EL (cell line): ENCODE measurements at regions not wholly inside any gene's neighbourhood (a gene's known extent, or its start where the extent isn't known, plus 50 kb on each side); places are given as distances from the start of the nearest gene placed in this dataset.

Experiments
- DNase-seq: peaks from one replicate; pipeline ENCODE4 v3.0.0-alpha.2; 2016

DNA sequence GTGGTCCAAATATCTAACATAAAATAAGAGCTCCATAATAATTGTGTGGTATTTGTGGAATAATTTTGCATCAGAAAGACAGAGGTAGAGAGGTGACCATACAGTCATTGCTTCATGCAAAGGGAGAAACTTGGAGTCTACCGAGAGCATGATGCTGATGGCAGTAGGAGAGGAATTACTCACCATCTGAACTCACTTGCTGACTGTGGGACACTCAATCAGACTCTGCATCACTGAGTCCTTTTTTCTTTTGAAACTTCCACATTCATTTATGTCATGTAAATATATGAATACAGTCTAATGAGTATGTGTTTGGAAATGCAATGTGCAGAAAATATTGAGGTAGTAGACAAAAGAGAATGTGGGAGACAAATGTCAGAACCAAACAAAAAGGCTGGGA lies 933.8 kb downstream of the REEP3 start:
- no peak for DNase-seq

DNA sequence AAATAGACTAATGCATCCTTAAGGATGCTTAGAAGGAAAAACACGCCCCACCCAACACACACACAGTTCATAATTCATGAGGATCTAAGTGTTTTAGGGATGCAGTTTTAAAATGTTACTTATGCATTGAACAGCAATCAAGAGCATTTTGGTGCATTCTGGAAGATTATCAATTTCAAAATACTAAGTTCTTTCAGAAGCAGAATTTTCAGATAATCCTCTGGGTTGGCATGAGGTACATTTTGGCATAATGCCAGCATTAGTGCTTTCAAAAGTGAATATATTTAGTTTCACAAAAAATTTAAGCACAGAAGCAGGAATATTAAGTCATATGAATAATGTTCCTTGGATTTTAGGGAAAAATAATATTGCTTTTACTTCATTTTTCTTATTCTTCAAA lies 937.1 kb downstream of the REEP3 start:
- DNase-seq: no peak

DNA sequence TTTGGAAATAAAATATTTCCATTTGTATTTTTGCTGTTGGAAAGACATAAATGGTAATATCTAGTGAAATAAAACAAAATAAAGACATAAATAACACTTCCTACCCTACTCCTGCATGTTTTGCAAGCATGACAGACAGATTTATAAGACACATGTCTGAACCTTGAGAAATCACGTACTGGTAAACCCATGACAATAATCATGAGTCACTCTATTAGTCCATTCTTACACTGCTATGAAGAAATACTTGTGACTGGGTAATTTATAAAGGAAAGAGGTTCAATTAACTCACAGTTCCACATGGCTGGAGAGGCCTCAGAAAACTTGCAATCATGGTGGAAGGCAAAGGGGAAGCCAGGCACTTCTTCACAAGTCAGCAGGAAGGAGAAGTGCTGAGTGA lies 942.2 kb downstream of the REEP3 start:
- DNase-seq: no peak

DNA sequence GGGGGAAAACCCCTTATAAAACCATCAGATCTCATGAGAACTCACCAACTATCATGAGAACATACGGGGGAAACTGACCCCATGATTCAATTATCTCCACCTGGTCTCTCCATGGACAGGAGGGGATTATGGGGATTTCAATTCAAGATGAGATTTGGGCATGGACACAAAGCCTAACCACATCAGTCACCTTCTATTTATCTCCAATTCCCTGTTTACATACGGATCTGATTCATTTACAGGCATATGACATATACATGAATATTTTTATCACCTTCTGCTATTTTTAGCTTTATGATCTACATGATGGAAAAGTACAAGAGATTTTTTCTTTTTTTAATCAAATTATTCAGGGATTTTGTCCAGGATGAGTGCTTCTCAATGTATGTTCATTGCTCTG lies 944.5 kb downstream of the REEP3 start:
- no peak for DNase-seq

DNA sequence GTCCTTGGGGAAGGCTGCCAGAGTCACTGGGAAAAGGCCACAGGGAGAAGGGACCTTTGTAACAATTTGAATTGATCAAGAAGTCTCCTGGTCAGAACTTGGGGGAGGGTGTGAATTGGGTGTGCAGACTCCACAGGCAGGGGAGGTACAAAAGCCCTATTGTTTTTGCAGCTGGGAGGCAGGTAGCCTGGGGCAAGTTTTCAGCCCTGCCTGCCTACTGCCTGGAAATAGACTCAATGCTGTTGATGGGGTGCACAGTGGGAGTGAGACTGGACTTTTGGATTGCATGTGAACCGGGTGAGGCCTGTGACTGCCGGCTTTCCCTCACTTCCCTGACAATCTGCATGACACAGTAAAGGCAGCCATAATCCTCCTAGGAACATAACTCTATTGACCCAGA lies 947.0 kb downstream of the REEP3 start:
- DNase-seq: no peak

DNA sequence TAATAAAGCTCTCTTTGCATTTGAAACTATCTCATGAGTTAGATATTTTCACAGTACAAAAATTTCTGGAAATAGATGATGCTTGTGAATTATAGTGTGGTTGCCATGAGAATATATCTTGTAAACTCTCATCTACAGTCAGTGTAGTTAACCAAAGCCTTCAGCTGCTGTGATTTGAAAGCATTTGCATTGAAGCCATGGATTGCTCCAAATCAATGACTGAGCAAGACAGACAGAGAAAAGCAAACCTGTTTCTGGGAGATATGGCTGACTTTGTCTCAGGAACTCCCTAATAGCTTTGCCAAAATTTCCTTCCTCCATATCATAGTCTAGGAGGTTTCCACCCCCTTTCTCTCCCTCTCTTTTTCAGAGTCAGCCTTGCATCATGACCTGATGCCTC lies 955.3 kb downstream of the REEP3 start:
- DNase-seq: no peak

DNA sequence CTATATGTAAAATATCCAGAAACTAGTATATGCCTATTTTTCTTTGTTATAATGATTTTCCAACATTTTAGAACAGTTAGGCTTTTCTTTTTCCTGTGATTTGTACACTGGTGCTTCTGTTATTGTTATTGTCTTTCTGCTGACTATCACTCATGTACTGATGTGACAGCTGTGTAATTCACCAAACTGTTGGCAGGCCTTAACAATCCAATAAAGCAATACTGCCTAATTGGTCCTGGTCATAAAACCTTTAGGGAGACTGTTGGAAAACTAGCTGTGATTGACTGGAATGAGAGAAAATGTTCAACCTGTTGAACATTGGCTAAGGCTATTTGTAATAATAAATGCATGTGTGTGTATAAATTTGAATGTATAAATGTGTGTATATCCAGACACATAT lies 956.6 kb downstream of the REEP3 start:
- DNase-seq: no peak

DNA sequence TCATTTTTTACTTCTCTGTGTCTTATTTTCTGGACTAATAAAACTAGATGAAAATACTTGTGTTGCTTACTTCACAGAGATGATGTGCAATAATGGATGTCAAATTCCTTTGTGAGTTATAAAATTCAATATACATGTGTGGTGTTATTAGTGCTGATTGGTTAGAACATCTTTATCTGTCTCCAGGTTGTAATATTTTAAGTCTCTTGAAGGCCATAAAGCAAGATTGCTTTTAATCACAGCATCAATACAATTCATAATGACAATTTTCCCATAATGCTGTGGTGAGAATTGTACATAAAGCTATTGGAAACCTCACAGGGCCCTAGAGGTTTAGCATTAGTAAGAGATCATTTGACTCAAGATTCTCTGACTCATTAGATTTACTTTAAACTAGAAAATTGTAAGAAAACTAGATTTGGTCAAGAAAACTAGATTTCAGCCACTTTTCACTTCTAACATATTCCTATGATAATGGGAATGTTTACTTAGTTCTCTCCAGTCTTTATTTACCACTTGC lies 963.7 kb downstream of the REEP3 start:
- no peak for DNase-seq

DNA sequence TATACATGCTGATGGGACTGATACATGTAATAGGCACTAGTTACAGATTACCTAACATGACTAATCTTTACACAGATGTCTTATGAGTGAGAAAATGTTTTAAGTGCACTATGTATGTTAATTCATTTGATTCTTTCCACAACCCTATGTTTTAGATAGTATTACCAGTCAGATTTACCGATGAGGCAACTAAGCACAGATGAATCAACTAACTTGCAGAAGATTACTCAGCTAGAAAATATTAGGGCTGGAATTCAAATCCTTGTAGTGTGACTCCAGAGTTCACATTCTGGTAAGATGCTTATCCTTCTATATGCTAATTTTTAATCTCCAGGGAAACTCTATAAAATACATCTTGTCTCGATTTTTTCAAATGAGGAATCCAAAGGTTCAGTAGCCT lies 964.9 kb downstream of the REEP3 start:
- DNase-seq: peak; percentile 45

DNA sequence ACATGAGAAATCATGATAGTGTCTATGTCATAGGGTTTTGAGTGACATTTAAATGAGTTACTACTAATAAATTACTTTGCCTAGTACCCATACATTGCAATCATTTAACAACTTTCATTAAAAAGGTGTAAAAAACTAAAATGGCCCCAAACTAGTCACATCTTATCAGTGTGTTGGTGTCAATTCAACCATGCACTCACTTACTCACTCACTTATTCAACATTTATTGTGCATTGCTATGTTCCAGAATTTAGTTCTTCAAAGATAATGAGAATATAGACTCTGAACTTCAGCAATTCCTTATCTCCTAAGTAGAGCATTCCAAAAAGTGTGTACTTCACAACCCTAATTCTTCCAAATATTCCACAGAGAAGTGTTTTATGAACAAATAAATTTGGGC lies 965.7 kb downstream of the REEP3 start:
- DNase-seq: no peak

DNA sequence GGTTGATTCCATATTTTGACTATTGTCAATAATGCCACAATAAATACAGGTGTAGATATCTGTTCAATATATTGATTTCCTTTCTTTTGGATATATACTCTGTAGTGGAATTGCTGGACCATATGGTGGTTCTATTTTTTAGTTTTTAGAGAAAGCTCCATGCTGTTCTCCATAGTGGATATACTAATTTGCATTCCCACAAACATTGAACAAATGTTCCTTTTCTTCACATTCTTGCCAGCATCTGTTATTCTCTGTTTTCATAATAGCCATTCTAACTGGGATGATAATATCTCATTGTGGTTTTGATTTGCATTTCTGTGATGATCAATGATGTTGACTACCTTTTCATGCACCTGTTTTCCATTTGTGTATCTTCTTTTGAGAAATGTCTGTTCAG lies 973.7 kb downstream of the REEP3 start:
- no peak for DNase-seq

DNA sequence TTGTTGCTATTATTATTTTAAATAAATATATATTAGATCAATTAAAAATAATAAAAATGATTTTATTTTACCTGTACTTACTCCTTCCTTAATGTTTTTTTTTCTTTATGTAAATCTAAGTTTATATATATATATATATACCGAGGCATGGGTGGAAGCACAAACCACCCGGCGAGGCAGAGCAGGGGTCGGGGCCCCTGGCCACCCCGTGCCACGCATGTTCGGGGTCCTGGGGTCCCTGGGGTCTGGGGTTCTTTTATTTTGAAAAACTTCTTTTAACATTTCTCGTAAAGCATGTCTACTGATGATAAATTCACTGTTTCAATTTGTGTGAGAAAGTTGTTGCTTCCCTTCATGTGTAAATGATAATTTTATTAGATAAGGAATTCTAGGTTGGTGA lies 976.1 kb downstream of the REEP3 start:
- no peak for DNase-seq

DNA sequence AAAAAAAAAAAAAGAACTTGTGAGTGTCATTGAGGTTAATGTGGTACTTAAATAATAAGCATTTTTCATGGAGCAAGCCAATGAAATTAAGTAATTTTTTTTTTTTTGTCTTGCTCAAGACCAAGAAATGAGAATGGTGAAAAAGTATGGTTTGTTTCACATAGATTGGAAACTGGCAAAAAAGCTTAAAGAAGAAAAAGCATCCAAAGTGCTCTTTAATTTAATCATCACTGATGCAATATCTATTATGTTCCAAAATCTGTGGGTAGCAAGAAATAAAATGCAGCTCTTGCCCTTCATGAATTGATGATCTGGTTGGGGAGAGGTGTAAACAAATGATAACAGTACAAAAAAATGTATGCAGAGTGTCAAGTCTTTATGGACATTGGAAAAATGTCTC lies 980.6 kb downstream of the REEP3 start:
- DNase-seq: no peak

DNA sequence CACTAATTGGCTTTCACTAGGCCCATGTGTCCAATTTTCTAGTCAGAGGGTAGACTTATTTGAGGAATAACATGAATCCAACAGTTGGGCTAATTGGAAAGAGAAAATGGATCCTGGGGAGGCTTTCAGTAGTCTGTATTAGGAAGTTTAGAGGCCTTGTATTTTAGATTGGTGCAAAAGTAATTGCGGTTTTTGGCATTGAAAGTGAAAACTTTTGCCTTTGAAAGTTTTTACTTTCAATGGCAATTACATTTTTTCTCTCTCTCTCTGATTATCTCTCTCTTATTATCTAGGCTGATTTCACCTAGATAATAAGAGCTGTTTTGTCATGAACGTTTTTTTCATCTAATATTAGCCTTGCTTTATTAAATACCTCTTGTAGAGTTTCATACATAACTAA lies 981.7 kb downstream of the REEP3 start:
- DNase-seq: no peak

DNA sequence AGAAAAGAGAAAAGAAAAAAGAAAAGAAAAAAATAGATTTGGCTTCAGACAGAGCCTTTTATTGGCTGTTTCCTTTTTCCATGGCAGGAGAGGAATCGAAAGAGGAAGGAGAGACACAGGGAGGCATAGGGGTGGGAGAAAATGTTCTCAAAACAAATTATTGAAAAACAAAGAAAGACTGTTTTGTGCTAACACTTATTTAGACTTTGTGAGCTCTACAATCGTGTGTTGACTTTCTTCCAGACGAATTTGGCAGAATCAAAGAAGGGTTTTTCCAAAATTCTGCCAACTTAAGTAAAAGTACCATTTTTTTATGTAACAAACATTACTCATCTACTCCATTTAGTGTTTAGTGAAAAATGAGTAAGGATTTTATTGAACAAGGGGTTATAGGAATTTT lies 982.2 kb downstream of the REEP3 start:
- no peak for DNase-seq

DNA sequence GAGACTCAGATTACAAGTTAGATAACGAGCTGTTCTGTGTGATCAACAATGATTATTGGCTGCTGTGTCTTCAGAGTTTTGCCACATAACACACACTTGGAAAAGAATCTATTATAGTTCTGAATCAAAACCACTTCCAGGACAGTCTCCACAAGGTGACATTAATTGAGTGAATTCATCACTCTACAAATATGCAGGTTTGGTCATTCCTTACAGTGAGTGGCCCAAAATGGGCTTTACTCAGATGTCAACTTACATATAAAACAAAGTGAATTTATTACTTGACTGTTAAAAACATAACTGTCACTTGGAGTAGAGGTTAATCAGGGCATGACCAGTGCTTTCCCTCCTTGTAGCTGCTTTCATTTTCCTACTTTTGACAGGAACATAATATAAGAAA lies 984.3 kb downstream of the REEP3 start:
- no peak for DNase-seq

DNA sequence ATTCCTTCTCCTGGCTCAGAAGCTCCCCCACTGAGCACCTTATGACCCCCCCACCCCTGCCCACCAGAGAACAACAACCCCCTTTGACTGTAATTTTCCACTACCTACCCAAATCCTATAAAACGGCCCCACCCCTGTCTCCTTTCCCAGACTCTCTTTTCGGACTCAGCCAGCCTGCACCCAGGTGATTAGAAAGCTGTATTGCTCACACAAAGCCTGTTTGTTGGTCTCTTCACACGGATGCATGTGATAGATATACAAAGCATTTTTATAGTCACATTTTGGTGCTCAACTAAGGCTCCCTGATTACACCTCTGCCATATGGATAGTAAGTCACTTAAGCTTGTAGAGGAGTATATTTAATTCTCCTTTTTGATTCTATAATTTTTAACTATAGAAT lies 985.8 kb downstream of the REEP3 start:
- DNase-seq: no peak

DNA sequence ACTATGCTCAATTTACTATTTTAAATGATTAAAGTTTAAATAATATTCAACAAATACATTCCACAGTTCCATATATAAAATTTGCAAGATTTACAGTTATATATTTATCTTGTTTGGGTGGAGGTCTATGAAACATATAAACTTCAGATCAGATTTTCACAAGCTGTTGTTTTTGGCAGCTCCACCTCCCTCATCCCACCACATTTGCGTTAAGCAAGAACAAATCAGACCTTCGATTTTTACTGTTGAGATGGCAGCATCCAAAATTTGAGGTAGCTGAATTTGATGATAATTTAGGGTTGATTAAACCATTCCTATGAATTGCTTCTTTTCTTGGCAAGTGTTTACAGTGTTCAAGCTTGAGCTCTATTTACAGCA lies 986.4 kb downstream of the REEP3 start:
- DNase-seq: no peak

DNA sequence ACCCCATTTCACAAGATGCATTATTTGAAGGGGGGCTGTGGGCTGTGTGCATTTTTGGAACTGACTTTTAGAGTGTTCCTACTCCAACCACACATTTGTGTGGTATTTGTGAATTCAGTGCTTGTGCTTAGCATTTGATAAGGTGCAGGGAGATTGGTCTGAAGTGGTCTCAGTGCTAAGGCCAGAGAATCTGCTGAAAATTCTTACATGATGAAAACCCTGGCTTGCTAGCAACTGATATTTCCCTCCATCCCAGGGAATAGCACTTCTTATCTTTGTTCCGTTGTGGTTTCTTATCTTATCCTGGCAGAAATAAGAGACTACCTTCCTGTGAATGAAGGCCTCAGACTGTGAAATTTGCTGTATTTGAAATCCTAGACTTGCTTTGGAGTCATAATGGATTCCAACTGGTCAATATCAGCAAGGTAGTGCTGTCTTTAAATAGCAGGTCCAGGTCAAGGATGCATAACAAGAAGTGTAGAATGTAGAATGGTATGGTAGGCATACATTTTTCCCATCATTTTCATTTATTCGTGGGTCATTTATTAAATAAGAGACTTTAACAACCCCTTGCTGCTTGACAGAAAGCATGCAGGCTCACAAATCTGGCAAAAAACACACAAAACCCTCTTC lies 986.9 kb downstream of the REEP3 start:
- no peak for DNase-seq

DNA sequence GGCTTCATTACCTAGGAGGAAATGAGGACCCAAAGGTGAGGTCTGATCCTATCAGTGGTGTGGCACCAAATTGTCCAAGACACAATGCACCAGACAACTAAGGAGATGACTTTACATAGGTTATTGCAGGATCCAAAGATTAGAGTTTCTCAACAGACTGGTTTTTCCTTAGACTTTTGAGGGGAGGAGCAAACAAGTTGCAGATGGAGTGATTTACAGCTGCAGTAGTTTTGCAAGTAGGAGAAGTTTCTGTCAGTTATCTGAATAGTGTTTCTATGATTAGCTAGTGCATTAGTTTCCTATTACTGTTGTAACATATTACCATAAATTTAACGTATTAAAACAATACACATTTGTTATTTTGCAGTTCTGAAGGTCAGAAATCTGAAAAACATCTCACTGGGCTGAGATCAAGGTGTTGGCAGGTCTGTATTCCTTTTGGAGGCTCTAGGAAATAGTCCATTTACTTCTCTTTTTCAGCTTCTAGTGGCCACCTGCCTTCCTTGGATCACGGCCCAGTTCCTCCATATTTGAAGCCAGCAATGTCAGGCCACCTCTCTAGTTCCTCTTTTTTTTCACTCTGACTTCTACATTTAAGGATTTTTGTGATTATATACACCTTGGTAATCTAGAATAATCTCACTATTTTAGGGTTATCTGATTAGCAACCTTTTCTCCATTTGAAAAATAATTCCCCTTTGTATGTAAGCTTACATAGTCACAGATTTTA lies 994.9 kb downstream of the REEP3 start:
- DNase-seq: no peak

DNA sequence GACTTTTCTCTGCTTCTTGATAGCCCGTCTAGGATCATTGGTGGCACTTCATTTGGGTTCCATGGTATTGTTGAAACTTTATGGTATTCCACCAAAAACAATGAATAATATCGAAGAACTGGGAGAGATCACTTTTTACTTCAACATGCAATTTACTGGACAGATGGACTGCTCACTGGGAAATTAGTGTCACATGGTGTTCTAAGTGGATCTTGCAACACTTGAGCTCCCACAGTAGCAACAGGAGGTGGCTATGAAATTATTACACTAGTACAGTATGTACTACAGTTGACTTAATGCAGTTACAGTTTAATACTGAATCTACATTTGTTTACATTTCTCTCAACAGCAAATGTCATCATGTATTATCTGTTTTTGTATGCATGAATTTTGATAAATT lies 997.3 kb downstream of the REEP3 start:
- DNase-seq: no peak

DNA sequence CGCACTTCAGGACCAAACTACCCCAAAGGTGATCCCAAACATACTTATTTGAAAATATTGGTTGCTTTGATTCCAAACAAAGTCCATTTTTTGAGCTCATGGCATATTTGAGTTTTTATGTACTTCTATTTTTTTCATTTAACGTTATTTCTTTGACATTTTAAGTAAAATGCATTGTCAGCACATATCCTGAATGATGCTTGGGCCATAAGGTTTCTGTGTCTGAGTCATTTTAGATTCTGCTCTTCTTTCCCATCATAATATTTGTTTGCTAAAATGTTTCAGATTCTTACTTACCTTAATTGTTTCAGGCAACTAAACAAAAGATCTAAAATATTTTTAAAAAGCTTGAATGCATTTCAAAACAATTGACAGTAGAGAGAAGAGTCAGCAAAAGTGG lies 998.2 kb downstream of the REEP3 start:
- no peak for DNase-seq

DNA sequence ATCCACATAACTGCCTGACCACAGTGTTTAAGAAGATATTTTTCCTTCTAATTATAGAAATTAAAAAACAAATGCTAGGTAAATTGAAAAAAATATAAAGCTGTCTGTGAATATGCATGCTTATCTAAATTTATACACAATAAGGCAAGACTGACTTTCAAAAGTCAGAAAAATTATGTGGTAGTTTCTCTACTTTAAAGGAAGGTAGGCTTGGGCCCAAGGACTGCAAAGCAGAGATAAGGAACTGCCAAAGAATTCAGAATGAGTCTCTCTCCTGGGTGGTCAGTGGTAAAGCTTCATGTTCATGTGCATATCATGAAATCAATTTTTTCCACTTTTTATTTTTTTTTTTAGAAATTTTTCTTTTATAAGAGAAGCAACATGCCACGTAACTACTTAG lies 998.6 kb downstream of the REEP3 start:
- DNase-seq: no peak

DNA sequence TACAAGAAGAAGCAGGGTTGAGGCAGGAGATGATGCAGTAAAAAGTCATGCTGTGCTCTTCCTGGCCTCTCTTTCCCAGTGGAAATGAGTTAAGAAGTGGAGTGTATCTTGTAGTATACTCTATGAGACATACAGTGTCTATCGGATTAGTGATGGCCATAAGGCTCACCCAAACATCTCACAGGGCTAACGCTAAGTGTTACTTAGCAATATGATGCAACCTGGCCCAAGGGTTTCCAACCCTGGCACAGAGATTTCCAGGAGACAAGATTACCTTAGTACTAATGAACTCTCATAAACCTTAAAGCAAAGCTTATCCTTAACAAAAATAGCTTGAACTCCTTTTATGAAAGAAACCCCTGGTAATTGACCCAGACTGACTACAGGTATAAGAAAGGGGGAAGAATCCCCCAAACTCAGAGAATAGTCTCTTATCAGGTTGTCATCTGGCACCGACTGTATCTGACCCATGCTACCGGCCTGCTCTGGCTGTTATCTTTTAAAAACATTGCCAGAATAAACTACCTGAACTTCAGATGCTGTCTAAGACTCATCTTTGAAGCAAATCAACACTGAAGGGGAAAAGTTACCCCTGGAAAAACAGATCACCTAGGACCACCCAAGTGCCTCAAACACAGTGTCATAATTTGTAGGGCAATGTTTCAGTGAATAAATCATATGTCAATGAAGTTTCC lies 1002.0 kb downstream of the REEP3 start:
- no peak for DNase-seq
